Transverse colon (tissue), 4 donors: ENCODE measurements at regions not wholly inside any gene's neighbourhood (a gene's known extent, or its start where the extent isn't known, plus 50 kb on each side); places are given as distances from the start of the nearest gene placed in this dataset.

Experiments
- EP300 ChIP-seq: sonication (generic); formaldehyde crosslinking; IDR thresholded peaks from one replicate; pipeline ENCODE4 v1.6.1; 2017; ENCODE audit warnings: antibody characterized with exemption, low read depth
- POLR2A ChIP-seq: fragments of 450-650 bp; IDR thresholded peaks from one replicate; pipeline ENCODE4 v1.6.1; 2016; ENCODE audit warnings: antibody characterized with exemption, mild to moderate bottlenecking, moderate library complexity
- POLR2AphosphoS5 ChIP-seq, 3 donors: sonication (generic); formaldehyde crosslinking; IDR thresholded peaks; one replicate each; pipeline ENCODE4 v1.6.1; 2016; ENCODE audit warnings: antibody characterized with exemption in 3 of 3
- TF ChIP-seq, protein P1 (sequence below), 5 experiments: fragments of 200-600 bp in 3 of 5; fragments of 450-650 bp in 2 of 5; sonication (generic) in 3 of 5; IDR thresholded peaks; 1 replicate in 2 of 5; 2 replicates in 3 of 5; pipeline ENCODE4 v1.5.1; 2016 to 2017; ENCODE audit warnings: antibody characterized with exemption in 5 of 5, inconsistent platforms in 3 of 5, mild to moderate bottlenecking in 2 of 5, moderate library complexity in 1 of 5

DNA sequence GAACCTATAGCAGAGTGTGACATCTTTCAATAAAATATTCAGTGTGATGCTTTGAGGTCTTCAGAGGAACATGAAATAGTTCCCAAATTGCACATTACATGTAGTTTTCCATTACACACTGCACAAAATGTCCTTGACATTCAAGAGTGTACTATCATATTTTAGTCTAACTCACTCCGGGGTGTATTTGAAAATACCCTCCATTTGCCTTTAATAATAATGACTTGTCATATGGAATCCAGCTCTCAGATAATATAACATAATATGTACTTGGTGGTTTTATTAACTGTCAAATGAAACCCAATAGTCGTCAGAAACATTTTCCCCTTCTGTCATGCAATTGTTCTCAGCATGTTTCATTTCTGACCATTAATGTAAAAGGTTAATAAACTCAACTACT, 176.7 kb upstream of the CDH19 start:
- TF ChIP-seq POLR2A (no peak), POLR2AphosphoS5 (IDR thresholded peaks at IDR 0.05) (no peak), EP300 (no peak)
- TF ChIP-seq, protein P1, sequence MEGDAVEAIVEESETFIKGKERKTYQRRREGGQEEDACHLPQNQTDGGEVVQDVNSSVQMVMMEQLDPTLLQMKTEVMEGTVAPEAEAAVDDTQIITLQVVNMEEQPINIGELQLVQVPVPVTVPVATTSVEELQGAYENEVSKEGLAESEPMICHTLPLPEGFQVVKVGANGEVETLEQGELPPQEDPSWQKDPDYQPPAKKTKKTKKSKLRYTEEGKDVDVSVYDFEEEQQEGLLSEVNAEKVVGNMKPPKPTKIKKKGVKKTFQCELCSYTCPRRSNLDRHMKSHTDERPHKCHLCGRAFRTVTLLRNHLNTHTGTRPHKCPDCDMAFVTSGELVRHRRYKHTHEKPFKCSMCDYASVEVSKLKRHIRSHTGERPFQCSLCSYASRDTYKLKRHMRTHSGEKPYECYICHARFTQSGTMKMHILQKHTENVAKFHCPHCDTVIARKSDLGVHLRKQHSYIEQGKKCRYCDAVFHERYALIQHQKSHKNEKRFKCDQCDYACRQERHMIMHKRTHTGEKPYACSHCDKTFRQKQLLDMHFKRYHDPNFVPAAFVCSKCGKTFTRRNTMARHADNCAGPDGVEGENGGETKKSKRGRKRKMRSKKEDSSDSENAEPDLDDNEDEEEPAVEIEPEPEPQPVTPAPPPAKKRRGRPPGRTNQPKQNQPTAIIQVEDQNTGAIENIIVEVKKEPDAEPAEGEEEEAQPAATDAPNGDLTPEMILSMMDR (IDR thresholded peaks at IDR 0.05) = no peak
